ENCODE measurements at regions not wholly inside any gene's neighbourhood (a gene's known extent, or its start where the extent isn't known, plus 50 kb on each side); places are given as distances from the start of the nearest gene placed in this dataset.
"Not testable (repeated sequence)": the region's sequence is repeated elsewhere in the genome, so short reads cannot be mapped to it uniquely, and the experiment has no call there.

DNA sequence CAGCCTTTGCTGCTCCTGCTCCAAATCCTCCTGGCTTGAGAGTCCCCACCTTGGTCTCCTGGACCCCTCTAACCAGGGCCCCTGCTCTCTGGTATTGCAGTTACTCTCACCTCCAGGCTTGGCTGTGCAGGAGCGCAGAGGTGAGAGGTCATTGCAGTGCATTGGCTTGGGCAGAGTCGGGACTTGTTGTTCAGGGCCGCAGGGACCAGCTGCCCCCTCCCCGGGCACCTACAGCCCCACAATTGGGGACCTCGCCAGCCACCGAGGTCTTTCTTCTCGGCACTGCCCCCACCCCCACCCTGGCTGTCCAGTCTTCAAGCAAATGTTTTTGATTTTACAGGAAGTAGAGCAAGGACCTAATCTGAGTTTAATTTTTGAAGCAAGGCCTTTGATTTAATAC is 65.5 kb upstream of the FGF3 start:
- no peak for DNase-seq (ENCODE audit: extremely low read depth in 1 of 2, low read depth in 1 of 2)

DNA sequence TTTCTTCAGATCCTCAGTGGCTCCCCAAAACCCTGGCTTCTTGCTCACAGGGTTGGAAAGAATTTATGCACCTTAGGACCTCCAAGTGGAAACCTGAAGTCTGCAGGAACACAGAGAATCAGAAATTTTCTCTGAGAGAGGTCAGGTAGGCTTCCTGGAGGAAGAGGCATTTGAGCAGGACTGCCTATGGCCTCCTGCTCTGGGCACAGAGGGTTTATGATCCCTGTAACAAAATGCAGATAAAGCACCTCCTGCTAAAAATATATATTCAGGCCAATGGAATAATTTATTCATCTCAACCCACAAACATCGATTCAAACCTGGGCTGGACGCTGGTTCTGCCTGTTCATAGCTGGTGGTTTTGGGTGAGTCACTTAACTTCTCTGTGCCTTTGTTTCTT is 68.1 kb upstream of the FGF3 start:
- DNase-seq (ENCODE audit: extremely low read depth in 1 of 2, low read depth in 1 of 2), result no peak

DNA sequence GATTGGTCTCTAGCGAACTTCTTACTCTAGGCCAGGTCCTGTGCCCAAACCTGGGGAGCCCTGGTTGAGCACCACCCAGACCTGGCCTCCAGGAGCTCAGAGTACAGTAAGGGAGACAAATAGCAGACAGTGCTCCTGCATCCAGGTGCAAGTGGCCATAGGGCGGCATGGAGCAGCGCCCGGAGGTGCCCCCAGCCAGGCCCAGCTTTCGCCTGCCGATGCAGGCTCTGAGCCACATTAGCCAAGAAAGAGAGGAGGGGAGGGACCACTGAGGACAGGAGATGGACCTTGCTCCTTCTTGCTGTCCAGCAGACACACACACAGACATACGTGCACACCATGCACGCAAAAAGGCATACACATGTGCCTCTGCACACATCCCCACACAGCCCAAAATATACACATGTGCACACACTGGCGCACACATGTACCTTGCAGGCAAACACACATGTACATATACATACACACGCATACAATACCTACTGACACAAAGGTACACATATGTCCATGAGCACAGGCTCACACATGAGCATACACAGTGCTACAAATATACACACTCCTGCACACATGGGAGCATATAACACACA is 68.7 kb upstream of the FGF3 start:
- DNase-seq (ENCODE audit: extremely low read depth in 1 of 2, low read depth in 1 of 2), result no peak

DNA sequence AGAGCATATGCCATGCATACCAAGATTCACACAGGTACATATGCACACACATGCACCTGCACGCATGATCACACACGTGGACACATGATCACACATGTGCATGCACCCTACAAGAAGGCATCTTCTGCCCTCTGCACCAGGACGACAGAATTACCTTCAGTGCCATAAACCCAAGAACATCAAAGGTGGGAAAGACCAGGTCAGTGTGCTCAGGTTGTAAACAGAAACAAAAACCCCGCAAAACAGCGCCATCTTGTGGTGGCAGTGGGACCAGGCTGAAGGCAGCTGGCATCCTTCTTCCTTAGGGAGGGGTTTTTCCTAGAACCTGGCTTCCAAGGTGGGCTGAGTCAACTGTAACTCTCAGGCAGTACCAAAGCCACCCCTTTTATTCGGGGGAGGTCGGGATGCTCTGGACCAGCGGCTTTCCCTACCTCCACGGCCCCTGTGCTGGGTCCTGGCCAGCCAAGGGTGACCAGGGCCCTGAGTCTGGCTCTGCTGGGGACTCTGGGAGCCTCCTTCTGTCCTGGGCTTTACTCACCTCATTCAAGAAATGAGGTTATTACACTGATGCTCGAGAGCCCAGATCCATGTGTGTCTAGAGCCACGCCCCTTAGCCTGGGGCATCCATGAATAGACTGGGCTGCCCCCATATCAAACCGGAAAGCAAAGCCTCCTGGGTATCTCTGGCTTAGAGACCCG is 69.4 kb upstream of the FGF3 start:
- peak; percentile 8 to 47 for DNase-seq (ENCODE audit: extremely low read depth in 1 of 2, low read depth in 1 of 2)

DNA sequence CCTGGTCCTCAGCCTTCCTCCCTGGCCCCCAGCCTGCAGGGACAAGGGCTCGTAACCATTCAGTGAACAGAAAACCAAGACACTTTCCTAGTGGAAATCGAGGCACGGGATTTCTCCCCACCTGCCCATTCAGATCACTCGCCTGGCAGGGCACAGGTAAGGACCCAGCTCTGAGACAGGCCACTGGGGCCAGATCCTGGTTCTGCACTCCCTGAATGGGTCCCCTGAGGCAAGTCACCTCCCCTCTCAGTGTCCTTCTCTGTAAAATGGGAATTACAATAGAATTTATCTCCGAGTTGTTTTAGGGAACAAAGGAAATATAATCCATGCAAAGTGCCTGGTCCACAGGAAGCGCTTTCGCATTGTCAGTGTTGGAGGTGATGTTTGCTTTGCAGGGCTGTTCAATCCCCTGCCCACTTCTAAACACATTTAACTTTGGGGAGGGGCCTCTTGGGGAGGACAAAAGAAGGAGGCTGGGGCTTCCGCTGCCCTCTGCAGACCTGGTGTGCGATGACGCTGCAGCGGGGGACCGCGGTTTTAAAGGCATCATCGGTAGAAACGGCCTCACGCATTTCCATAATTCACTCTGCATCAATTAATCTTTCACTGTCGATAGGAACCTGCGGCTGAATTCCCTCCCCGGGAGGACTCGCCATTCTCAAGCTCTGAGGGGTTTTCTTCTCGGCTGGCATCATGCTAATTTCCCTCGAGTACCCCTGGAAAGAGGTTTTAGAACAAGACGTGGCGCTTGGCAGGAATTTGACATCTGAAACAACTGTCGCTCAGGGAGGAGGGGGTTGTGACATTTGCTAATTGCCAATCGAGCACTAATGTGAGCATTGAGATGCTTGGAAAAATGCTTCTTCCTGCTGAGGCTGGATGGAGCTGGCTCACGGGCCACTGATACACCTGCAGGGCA is 70.4 kb upstream of the FGF3 start:
- no peak for DNase-seq (ENCODE audit: extremely low read depth in 1 of 2, low read depth in 1 of 2)

DNA sequence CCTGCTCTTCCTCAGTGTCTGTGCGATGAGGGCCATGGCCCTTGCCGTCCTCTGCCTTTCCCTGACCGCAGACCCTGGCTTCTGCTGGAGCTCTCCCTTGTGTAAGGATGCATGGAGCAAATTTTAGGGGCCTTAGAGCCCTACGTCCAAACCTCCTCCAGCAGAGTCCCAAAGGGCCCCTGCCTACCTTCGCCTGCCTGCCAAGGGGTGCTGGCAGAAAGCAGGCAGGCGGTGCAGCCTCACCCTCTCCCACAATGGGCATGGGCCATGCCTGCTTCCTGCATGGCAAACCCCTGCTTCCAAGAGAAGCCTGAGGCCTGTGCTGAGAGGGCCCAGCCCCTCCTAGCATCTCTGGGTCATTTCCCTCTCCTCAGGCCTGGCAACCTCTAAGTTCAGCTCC is 71.3 kb upstream of the FGF3 start:
- DNase-seq (ENCODE audit: extremely low read depth in 1 of 2, low read depth in 1 of 2), result no peak

DNA sequence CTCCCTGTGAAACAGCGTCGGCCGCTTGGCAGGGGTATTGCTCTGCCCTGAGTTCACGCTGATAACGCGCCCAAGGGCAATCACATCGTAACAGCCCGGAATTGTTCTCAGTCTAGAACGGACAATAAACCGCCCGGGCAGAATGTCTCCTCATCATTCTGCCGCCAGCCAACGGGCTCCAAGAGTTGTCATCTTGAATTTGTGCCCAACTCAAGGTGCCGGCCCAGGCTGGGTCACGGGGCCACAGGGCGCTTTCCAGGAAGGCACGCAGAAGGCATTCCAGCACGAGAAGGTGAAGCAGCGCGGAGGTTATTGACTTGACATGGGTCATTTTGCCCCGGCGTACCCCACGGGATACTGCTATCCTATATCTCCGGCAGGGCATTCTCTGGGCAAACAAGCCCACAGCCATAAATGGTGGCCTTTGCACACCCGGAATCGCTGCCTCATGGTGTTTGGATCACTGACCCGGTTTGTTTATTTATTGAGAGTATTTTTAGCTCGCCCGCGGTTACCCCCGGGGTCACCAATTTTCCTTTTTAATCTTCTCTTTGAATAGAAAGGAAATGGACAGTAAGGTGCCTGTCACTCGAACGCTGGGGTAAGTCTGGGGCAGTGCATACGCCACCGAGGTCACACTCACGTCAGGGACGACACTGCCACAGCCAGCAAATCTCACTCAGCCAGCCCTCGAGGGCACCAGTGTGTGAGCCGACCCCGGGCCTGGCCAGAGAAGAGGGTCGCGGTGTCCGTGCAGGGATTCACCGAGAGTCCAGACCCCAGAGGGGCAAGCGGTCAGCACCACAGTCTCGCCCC is 72.4 kb upstream of the FGF3 start:
- DNase-seq (ENCODE audit: extremely low read depth in 1 of 2, low read depth in 1 of 2), result no peak

DNA sequence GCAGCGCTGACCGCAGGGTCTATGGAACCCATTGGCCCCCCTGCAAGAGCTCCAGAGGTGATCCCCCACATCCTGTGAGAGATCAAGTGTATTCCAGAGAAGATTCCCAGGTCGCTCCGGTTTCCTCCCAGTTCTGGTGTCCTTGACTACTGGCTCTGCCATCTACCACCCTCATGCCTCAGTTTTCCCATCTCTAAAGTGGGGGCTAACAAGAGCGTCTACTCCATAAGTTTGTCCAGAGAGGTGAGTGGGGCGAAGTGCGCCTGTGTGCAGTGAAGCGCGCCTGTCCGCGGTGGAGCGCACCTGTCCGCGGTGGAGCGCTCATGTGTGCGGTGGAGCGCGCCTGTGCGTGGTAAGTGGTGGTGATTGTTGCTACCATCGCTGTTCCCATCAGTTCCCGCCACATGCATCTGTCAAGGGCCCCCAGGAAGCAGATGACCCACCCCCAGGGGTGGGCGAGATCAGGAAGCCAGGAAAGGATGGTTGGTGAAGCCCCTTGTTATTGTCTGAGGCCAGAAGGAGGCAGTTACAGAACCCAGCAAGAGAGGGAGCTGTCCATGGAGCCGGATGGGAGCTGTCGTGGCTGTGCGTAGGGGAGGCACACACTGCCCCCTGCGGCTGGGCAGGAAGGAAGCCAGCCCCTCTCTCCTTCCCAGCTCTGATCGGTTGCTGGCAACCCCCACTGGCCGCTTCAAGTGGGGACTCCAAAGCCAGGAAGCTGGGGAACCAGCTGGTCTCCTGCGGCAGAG is 73.2 kb upstream of the FGF3 start:
- DNase-seq (ENCODE audit: extremely low read depth in 1 of 2, low read depth in 1 of 2), result no peak

DNA sequence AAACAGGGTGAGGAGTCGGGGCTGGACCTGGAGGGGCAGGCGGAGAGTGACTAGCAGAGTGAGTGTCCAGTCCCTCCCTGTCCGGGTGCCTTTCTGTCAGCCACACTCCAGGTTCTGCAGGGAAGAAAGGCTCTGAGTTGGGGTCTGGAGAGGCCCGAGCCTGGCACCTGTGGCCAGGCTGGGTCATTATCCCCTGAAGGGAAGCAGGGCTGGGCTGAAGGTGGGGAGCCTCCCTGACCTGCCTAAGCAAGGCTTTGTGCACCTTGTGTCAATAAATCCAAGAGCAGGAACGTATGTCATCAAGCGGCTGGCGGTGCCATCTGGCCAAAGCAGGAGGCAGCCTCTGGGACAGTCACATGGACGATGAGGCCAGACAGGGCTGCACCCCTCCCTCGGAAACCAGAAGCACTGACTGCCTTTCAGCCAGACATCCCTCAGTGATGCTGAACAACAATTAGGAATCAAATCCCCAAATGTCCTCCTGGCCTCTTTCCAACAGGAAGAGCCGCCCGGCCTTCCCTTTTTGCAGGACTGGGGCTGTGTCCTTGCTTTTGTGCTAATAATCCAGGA is 73.9 kb upstream of the FGF3 start:
- no peak for DNase-seq (ENCODE audit: extremely low read depth in 1 of 2, low read depth in 1 of 2)

DNA sequence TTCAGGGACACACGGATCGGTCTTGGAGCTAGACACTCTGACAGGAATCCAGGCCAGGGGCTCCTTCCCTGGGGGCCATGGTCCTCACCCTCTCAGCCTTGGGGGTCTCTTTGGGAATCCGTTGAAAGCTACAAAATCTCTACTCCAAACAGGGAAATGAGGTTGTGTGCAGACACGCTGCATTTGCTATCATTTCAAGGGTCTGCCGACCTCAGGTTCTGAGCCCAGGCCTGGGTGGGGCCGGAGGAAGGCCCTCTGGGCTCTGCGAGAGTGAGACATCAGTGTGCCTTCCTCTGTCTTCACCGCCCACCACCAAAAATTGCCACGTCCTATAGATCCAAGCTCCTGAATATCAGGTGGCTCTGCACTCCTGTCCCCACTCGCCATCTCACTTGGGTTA is 74.4 kb upstream of the FGF3 start:
- no peak for DNase-seq (ENCODE audit: extremely low read depth in 1 of 2, low read depth in 1 of 2)

DNA sequence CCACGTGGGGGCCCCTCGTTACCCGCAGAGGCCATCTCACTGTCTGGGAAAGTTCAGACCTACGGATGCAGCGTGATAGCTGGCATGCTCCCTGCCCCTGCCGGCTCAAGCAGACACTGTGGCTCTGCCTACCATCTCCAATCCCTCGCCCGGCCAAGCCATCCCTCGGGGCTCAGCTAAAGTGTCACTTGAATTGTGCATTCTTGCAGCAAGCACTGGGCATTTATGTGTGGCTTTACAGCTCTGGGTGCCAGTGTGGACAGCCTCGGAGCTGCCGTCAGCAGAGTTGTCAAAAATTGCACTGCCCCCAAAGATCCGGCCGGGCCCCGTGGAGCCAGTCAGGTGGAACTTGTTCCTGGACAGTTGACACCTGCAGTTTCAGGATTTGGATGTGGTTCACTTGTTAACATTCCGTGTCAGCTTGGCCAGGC is 75.0 kb upstream of the FGF3 start:
- DNase-seq (ENCODE audit: extremely low read depth in 1 of 2, low read depth in 1 of 2), result no peak

DNA sequence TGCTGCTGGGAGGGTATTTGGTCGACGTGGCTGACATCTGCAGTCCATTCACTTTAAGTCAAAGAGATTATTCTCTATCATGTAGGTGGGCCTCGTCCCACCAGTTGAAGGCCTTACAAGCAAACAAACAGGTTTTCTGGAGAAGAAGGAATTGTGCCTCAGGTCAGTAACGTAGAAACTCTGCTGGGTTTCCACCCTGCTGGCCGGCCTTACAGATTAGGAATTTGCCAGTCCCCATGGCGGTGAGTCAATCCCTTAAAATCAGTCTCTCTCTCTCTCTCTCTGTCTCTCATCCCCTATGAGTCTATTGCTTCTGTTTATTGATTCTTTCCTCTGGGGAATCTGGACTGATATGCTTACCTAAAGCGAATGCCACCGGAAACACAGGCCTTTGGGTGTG is 75.4 kb upstream of the FGF3 start:
- no peak for DNase-seq (ENCODE audit: extremely low read depth in 1 of 2, low read depth in 1 of 2)

DNA sequence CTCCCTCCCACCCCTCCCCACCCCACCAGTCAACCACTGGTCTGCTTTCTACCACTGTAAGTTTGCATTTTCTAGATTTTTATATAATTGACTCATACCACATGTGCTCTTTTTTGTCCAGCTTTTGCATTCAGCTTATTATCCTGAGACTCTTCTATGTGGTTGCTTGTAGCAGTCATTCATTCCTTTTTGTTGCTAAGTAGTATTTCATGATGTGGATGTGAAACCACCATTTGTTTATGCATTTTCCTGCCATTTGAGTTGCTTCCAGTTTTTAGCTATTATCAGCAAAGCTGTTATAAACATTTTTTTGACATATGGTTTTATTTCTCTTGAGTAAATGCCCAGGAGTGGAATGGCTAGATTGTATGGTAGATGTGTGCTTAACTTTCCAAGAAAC is 77.0 kb upstream of the FGF3 start:
- DNase-seq (ENCODE audit: extremely low read depth in 1 of 2, low read depth in 1 of 2), result no peak

DNA sequence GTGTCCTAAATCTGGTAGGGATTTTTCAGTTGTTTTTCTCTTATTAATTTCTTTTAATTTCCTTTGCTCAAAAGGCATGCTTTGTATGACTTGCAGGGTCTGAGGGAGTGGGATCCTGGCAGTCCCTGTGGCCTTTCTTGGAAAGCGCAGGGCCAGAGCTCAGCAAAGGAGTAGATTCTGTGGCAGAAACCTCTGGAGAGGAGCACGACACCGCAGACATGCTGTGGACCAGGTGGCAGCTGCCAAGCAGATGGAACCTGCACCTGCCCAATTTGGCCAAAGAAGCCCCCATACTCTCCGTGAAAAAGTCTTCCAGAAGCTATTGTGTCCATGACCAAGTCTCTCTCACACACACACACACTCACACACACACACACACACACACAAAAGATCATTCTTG is 78.9 kb upstream of the FGF3 start:
- DNase-seq (ENCODE audit: extremely low read depth in 1 of 2, low read depth in 1 of 2), result no peak

DNA sequence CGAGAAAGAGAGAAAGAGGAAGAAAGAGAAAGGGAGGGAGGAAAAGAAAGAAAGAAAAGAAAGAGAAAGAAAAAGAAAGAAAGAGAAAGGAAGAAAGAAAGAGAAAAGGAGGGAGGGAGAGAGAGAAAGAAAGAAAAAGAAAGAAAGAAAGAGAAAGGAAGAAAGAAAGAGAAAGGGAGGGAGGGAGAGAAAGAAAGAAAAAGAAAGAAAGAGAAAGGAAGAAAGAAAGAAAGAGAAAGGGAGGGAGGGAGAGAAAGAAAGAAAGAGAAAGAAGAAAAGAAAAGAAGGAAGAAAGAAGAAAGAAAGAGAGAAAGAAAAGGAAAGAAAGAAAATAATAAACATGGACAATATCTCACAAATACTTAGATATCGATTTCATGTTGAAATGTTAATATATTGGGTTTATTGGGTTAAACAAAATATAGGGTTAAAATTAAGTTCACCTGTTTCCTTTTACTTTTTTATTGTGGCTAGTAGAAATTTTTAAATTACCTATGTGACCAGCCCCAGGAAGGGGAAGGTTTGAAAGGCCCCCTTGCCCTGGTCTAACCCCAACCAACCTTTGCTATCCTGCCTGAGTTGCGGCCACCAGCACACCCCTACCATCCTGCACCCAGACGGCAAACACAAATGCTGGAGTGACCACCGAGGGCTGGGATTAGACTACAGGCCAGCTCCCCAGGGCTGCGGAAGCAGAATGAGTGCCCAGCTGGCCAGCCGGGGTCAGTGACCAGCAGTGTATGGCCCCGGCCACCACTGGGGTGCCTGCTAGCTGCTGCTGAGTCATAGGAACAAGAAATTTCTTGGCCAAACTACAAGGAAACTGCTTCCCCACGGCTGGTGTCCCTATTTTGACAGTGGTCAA is 81.0 kb upstream of the FGF3 start:
- DNase-seq (ENCODE audit: extremely low read depth in 1 of 2, low read depth in 1 of 2), result no peak

DNA sequence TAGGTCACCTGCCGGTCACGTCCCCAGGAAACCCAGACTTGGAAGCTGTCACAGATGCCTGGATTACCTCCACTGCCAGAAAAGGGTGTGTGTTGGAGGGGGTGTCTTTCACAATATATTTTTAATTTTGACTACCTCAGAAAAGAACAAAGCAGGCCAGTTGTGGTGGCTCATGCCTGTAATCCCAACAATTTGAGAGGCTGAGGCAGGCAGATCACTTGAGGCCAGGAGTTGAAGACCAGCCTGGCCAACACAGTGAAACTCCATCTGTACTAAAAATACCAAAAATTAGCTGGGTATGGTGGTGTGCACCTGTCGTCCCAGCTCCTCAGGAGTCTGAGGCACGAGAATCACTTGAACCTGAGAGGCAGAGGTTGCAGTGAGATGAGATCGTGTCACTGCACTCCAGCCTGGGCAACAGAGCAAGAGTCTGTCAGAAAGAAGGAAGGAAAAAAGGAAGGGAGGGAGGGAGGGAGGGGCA is 81.6 kb upstream of the FGF3 start:
- not testable (repeated sequence) for DNase-seq (ENCODE audit: extremely low read depth in 1 of 2, low read depth in 1 of 2)

DNA sequence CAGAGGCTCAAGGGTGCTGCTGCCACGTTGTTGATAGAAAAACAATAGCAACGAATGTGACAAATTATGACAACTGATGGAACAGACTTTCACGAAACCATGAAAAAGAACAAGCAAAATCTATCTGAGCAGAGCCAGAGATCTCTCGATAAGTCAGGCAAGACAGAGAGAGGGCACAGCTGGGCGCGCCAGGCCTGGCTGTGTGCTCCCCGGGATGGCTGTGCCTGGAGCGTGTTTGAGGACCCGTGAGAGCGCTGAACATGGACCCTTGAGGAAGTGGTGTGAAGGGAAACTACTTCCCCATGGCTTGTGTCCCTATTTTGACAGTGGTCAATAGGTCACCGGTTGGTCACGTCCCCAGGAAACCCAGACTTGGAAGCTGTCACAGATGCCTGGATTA is 83.1 kb upstream of the FGF3 start:
- no peak for DNase-seq (ENCODE audit: extremely low read depth in 1 of 2, low read depth in 1 of 2)

DNA sequence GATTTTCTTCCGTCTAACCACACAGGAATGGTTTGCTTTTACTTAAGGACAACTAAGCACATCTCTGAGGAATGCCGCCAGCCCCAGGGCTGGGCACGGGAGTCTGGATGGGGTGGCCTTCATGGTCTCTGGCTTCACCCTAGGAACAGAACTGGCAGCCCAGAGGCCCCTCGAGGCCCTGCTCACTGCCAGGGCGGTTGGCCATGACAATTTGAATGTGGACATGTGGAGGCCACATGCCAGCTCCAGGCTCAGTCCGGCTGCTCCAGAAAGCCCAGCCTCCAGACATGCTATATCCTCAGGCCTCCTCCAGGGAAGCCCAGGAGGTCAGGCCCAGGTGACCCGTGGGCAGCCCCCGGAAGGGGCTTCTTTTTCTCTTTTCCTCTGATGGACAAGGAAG is 84.0 kb upstream of the FGF3 start:
- no peak for DNase-seq (ENCODE audit: extremely low read depth in 1 of 2, low read depth in 1 of 2)

Measured in activated CD8-positive, alpha-beta memory T cell treated with anti-CD3 and anti-CD28 coated beads for 1 hour (primary cell).